HL-60 (cell line): ENCODE measurements at regions not wholly inside any gene's neighbourhood (a gene's known extent, or its start where the extent isn't known, plus 50 kb on each side); places are given as distances from the start of the nearest gene placed in this dataset.
"Not testable (repeated sequence)": the region's sequence is repeated elsewhere in the genome, so short reads cannot be mapped to it uniquely, and the experiment has no call there.

ENCODE experiments used
- CTCF ChIP-seq: IDR thresholded peaks from one replicate; pipeline ENCODE4 v1.5.1; 2011; ENCODE audit warnings: low read length, control low read depth, inconsistent platforms; ENCODE audit not compliant: insufficient read depth
- GABPA ChIP-seq: IDR thresholded peaks from 2 replicates; pipeline ENCODE4 v1.6.1; 2012; ENCODE audit warnings: low read depth
- POLR2AphosphoS5 ChIP-seq: IDR thresholded peaks from 2 replicates; pipeline ENCODE4 v1.6.1; 2012; ENCODE audit warnings: low read depth
- REST ChIP-seq: IDR thresholded peaks from 2 replicates; pipeline ENCODE4 v1.6.1; 2012; ENCODE audit warnings: low read depth; ENCODE audit not compliant: insufficient replicate concordance

GRCh38 chr13:85980447-85980846 lies 181.2 kb upstream of the SLITRK6 start:
- not testable (repeated sequence) for TF ChIP-seq CTCF, REST, POLR2AphosphoS5, GABPA
